GM21367 (cell line): ENCODE measurements at regions not wholly inside any gene's neighbourhood (a gene's known extent, or its start where the extent isn't known, plus 50 kb on each side); places are given as distances from the start of the nearest gene placed in this dataset.

Source experiments
- ATAC-seq: cut with Tn5 transposase; IDR thresholded peaks from one replicate; pipeline ENCODE4 v1.9.1; 2021; ENCODE audit not compliant: unreplicated experiment

- ATAC-seq, result no peak
Measured at GRCh38 chr17:65446043-65446442, 115.4 kb downstream of the AXIN2 start.

- ATAC-seq, result no peak
Measured at GRCh38 chr17:65444049-65444448, 117.4 kb downstream of the AXIN2 start.

DNA sequence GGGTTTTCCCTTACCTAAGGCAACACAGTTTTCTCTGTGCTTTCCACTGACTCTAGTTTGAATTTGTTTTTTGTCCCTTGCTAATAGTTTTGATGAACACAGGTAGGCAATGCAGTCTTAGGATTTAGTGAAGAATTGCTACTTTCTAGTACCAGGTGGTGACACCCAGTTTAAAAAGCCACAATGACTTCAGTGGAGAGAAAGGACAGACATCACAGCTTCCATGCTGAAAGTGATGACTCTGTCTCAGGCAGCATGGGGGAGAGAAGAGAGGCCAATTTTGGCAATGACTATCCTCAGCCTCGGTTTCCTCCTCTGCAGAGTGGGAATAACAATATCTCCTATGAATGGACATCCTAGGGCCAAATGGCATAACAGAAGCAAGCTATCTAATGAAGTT lies 118.8 kb downstream of the AXIN2 start:
- no peak for ATAC-seq

GRCh38 chr17:65442250-65442649 lies 119.2 kb downstream of the AXIN2 start:
- no peak for ATAC-seq

GRCh38 chr17:65441053-65441605 lies 120.3 kb downstream of the AXIN2 start:
- no peak for ATAC-seq

GRCh38 chr17:65438708-65439294 lies 122.6 kb downstream of the AXIN2 start:
- no peak for ATAC-seq

DNA sequence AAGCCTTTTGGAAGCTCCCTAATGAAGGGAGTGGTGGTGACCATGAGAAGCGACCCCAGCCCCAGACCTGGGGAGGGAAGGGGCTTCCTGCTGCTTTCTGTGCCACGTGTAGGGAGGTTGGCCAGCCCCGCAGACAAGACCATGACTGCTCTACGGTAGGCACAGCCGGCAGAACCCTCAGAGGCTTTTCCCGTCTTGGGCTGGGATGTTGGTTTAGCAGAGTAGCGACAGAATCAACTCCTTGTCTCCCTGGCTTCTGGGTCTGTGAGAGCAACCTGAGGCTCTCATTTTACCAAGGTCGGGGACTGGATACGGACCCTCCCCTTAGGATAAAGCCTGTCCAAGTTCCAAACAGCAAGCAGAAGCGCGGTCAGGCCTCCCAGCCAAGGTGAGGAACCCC lies 123.3 kb downstream of the AXIN2 start:
- no peak for ATAC-seq

DNA sequence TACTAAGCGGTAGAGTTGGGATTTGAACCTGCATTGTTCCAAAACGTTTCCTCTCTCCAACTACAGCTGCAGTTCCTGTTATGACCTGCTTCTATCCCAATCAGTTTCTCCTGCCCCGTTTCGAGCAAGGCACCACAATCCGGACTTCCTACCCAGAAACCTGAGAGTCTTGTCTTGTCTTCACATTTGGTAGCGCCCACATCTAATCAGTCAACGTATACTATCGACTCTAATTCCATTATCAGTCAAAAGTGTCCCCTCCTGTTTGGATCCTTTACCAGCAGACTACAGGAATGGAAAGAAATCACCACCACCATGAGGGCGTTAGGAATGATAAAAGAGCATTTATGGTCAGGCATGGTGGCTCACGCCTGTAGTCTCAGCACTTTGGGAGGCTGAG lies 124.6 kb downstream of the AXIN2 start:
- no peak for ATAC-seq

DNA sequence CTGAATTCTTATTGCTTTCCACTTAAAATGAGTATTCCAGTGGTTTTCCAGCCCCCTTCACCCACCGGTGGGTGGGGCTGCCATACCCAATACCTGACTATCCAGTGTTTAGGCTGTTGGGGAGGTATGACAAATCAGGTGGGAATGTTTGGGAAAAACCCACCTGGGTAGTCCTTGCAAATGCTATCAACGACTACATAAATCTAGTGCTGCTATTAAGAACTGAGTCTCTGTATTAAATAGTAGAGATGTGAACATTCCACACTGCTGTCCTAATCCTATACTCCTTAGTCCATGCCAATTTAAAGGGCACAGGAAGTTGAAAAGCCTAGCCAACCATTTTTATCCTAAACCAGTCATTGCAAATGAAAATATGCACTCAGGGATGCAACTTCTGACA lies 126.6 kb downstream of the AXIN2 start:
- no peak for ATAC-seq

GRCh38 chr17:65434251-65434650 lies 127.2 kb downstream of the AXIN2 start:
- no peak for ATAC-seq

- no peak for ATAC-seq
Measured at GRCh38 chr17:65433592-65433991, 127.9 kb downstream of the AXIN2 start.

DNA sequence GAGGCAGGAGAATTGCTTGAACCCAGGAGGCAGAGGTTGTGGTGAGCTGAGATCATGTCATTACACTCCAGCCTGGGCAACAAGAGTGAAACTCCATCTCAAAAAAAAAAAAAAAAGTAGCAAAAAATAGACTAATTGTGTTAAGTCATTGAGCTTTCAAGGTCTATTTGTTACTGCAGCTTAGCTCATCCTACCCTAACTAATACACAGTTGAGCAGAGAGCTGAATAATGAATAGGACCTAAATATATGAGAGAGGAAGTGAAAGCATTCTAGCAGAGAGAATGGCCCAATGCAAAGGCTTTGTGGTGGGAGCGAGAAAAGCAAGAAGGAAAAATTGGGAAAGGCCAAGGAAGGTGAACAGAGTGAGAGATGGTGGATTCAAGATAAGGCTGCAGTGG lies 128.3 kb downstream of the AXIN2 start:
- ATAC-seq, result no peak

- no peak for ATAC-seq
Measured at GRCh38 chr17:65431116-65431515, 130.3 kb downstream of the AXIN2 start.

GRCh38 chr17:65430209-65430833 lies 131.1 kb downstream of the AXIN2 start:
- no peak for ATAC-seq

DNA sequence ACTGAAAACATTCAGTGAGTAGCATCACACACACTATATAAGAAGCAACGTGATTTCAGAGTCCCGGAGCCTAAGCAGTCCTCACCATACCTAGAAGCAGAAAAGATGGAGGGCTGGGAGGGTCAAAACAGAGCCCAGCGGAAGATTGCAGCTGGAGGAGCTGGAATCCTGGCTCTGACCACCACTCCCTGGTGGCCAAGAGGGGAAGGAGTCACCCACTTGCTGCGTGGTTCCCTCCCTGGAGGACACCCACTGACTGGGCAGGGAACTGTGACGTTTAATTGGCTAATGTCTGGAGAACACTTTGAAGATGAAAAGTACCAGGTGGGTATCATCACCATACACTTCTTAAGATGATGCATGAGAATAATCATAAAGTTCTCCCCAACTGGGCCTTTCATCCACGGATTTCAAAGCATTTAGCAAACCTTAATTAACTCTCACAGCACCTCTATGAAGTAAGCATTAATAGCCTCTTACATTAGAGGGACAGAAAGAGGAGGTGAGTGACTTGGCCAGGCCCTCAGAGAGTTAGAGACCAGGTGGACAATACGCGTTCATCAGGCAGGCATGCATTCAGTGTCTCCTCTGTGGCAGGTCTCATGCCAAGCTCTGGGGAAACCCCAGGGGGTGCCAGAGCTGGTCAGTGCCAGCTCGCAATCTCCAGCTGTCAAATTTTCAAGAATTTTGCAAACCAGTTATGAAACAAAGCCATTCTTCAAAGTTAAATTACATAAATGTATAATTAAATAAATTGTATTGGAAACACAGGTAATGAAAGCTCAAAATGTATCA lies 137.9 kb downstream of the AXIN2 start:
- ATAC-seq, result no peak

DNA sequence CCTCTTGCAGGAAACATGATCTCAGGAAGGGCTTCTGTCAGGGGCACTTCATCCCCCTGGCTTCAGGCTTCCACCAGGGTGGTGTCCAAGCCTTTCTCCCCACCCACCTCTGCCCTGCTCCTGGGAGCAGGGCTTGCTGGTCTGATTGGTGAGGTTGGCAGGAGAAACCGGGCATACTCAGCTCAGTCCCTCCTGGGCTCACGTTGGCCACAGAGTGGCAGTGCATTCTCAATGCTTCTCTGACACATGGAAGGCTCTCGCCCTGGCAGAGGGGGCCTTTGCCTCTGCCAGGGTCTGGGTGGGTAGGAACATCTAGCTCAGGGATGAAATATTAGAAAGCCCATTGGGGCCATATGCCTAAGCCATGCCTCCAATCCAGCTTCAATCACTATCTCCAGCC lies 142.8 kb downstream of the AXIN2 start:
- no peak for ATAC-seq

DNA sequence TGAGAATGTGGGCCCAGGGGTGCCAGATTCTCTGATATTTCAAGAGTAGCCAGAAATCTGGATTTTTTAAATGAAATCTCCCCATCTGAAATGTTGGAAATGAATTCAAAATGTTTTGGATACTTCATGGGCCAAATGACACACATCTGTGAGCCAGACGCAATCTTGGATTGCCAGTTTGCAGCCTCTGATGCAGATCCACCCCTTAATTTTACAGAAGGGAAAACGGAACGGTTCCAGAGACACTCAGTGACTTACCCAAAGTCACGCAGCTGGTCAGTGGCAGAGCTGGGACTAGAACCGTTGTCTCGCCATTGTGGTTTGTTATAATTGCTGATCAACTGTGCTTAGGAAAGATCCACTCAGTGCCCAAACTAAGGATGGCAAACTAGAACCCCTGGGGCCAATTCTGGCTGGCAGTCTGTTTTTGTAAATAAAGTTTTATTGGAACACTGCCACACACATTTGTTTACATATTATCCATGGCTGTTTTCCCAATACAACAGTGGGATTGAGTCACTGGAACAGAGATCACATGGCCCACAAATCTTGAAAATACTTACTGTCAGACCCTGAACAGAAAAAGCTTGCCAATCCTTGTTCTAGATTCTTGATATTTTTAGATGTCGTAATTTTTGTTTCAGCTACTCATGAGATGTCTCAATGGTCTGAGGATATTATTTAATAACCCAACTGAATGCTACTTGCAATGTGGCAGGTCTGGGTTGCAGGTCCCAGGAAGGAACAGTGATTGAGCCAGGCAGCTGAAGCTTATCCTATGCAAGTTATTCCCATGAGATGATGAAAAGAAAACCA lies 143.8 kb downstream of the AXIN2 start:
- ATAC-seq, result no peak

DNA sequence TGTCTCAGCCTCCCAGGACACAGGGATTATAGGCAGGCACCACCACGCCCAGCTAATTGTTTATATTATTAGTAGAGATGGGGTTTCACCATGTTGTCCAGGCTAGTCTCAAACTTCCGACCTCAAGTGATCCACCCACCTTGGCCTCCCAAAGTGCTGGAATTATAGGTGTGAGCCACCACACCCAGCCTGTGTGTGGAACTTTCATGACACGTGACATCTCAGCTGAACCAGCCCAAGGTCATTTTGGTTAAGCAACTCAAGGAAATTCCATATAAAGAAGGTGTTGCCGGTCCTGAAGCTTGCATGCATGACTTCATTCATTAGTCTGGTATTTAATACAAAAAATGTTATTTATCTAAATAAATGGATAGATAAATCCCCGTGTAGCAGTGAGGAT lies 145.5 kb downstream of the AXIN2 start:
- no peak for ATAC-seq

GRCh38 chr17:65413390-65413789 lies 148.1 kb downstream of the AXIN2 start:
- no peak for ATAC-seq

DNA sequence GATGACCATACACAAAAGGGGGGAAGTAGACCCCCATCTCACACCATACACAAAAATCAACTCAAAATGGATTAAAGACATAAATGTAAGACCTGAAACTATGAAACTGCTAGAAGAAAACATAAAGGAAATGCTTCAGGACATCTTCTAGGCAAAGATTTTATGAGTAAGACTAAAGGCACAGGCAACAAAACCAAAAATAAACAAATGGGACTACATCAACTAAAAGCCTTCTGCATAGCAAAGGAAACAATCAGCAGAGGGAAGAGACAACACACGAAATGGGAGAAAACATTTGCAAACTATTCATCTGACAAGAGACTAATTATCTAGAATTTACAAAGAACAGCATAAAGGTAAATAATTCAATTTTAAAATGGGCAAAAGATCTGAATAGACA lies 152.1 kb downstream of the AXIN2 start:
- no peak for ATAC-seq

DNA sequence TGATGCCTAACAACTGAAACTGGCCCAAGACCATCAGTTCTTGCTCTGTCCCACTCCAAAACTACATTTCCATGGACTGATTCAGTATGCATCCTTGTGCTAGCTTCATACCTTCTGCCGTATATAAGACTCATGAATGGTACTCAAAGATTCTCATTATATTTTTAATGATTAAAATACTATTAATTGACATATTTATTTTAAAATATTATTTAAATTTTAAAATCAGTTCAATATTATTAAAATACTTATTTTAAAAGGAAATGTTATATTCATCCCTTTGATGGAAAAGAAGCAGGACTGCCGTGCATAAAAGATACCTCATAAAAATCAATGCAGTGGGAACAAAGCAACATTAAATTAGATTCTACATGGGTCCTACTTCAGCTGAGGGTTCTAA lies 153.4 kb downstream of the AXIN2 start:
- no peak for ATAC-seq
